ENCODE measurements at regions not wholly inside any gene's neighbourhood (a gene's known extent, or its start where the extent isn't known, plus 50 kb on each side); places are given as distances from the start of the nearest gene placed in this dataset.
A peak's percentile ranks its signal among the peaks of the same experiment; 100 is the strongest.

GRCh38 chr14:71320107-71320733 lies 413.0 kb downstream of the PCNX1 start, which contains the start of gene SIPA1L1:
TSS of gene SIPA1L1 (plus strand) at chr14:71320476.
- Histone ChIP-seq H3K36me3 (no peaks in the 10 kb centered on the region), H3K27me3 (no peaks in the 10 kb centered on the region), H3K27ac (peak within 1 kb of the TSS; percentile 95 to 98 (median 98)), H3K4me3 (peak within 1 kb of the TSS; percentile 75 to 98 (median 82)), H3K4me1 (peaks cover 5 to 39% (median 22%) of the 10 kb centered on the region in 4 donors), H3K9me3 (no peaks in the 10 kb centered on the region)
- intact Hi-C loops (cut with DNase I; ENCODE audit: low total_unique reads) (no loop called here), in situ Hi-C loops (cut with MboI; ENCODE audit: low pct_ligation_motif_present in 1 of 4, low pct_unique_long_range_greater_than_20kb in 1 of 4, low sequenced_read_pairs in 3 of 4) (loop anchor here in 2 of 4 donors (25.0 kb wide), 2 partner anchors 183 to 417 kb away; no protein-coding TSS in a partner anchor)
- TF ChIP-seq POLR2A (IDR thresholded peaks at IDR 0.05), result peak; percentile 95
- no peak for TF ChIP-seq EP300 (IDR thresholded peaks at IDR 0.05; ENCODE audit: low read depth)
- TF ChIP-seq CTCF (IDR thresholded peaks at IDR 0.05), result peak in 1 of 5 experiments; percentile 19
- TF ChIP-seq POLR2AphosphoS5 (IDR thresholded peaks at IDR 0.05), result peak; percentile 89 to 98 (median 95)
- DNase-seq, result peak; percentile 98
- 0% methylated on average over 51 of the region's 52 CpGs; no CpG with 5 or more reads in 1 of the 2 donors for WGBS, 2 donors (ENCODE audit: low coverage in 1 of 2)

- Histone ChIP-seq H3K4me1 (peaks cover 5 to 40% (median 24%) of the 10 kb centered on the region in 4 donors), H3K9me3 (no peaks in the 10 kb centered on the region), H3K27ac (peak overlapping the region; percentile 95 to 98 (median 98)), H3K27me3 (no peaks in the 10 kb centered on the region), H3K4me3 (peak overlapping the region; percentile 75 to 98 (median 82)), H3K36me3 (no peaks in the 10 kb centered on the region)
- intact Hi-C loops (cut with DNase I; ENCODE audit: low total_unique reads) (no loop called here), in situ Hi-C loops (cut with MboI; ENCODE audit: low pct_ligation_motif_present in 1 of 4, low pct_unique_long_range_greater_than_20kb in 1 of 4, low sequenced_read_pairs in 3 of 4) (loop anchor here in 2 of 4 donors (25.0 kb wide), 2 partner anchors 184 to 416 kb away; no protein-coding TSS in a partner anchor)
- WGBS, 2 donors (ENCODE audit: low coverage in 1 of 2), result 0% methylated on average over 41 of the region's 96 CpGs; no CpG with 5 or more reads in 1 of the 2 donors
- peak; percentile 67 for DNase-seq
- no peak for TF ChIP-seq CTCF (IDR thresholded peaks at IDR 0.05)
- TF ChIP-seq POLR2AphosphoS5 (IDR thresholded peaks at IDR 0.05), result peak in 2 of 3 donors; percentile 71 to 81
- TF ChIP-seq POLR2A (IDR thresholded peaks at IDR 0.05), result peak; percentile 29
These were observed 413.7 kb downstream of the PCNX1 start for GRCh38 chr14:71320734-71321573.

GRCh38 chr14:71321574-71322315 lies 414.5 kb downstream of the PCNX1 start:
- WGBS, 2 donors (ENCODE audit: low coverage in 1 of 2), result 0 to 2% methylated on average over 3 to 25 of the region's 25 CpGs
- in situ Hi-C loops (cut with MboI; ENCODE audit: low pct_ligation_motif_present in 1 of 4, low pct_unique_long_range_greater_than_20kb in 1 of 4, low sequenced_read_pairs in 3 of 4) (loop anchor here in 2 of 4 donors (25.0 kb wide), 2 partner anchors 184 to 416 kb away; no protein-coding TSS in a partner anchor), intact Hi-C loops (cut with DNase I; ENCODE audit: low total_unique reads) (no loop called here)
- H3K36me3 ChIP-seq, result no peaks in the 10 kb centered on the region
- no peaks in the 10 kb centered on the region for H3K27me3 ChIP-seq
- DNase-seq, result no peak
- H3K27ac ChIP-seq, result peak overlapping the region; percentile 95 to 98 (median 98)
- H3K4me1 ChIP-seq, result peaks cover 5 to 40% (median 24%) of the 10 kb centered on the region in 4 donors
- peak overlapping the region; percentile 75 to 98 (median 82) for H3K4me3 ChIP-seq
- H3K9me3 ChIP-seq, result no peaks in the 10 kb centered on the region
- TF ChIP-seq POLR2A (IDR thresholded peaks at IDR 0.05), result peak; percentile 8
- TF ChIP-seq POLR2AphosphoS5 (IDR thresholded peaks at IDR 0.05), result peak in 2 of 3 donors; percentile 35 to 73
- TF ChIP-seq EP300 (IDR thresholded peaks at IDR 0.05; ENCODE audit: low read depth), result no peak
- TF ChIP-seq CTCF (IDR thresholded peaks at IDR 0.05), result peak in 1 of 5 experiments; percentile 7

Measured in transverse colon (tissue), 4 donors.